PC-9 (cell line): ENCODE measurements at regions not wholly inside any gene's neighbourhood (a gene's known extent, or its start where the extent isn't known, plus 50 kb on each side); places are given as distances from the start of the nearest gene placed in this dataset.
"Not testable (repeated sequence)": the region's sequence is repeated elsewhere in the genome, so short reads cannot be mapped to it uniquely, and the experiment has no call there.

Experiments used
- BruUV-seq: library from RNA; stranded (reverse); fragments of 400-500 nt; replicated peaks from 2 replicates; lab custom pipeline; 2021; lab: Mats Ljungman, UMichigan
- CTCF ChIA-PET: fragments of 300-600 bp; sonication (Branson Sonifier 250); formaldehyde crosslinking; loops from one replicate; lab custom pipeline; 2022; ENCODE audit warnings: antibody characterized with exemption; lab: Charles Lee
- POLR2A ChIA-PET: fragments of 300-600 bp; sonication (Branson Sonifier 250); formaldehyde crosslinking; loops from one replicate; lab custom pipeline; 2022; ENCODE audit warnings: antibody characterized with exemption; ENCODE audit not compliant: unreplicated experiment; lab: Charles Lee
- DNase-seq, 2 experiments: peaks; one replicate each; pipeline versions ENCODE4 v3.0.0 to v3.0.0-alpha.2; 2015 to 2022; ENCODE audit warnings: mixed read lengths in 1 of 2
- H2AFZ ChIP-seq: fragments of 200-600 bp; sonication (generic); 2 replicates; pipeline ENCODE4 v1.8.1; 2017; ENCODE audit warnings: antibody characterized with exemption
- H3F3A ChIP-seq: fragments of 200-600 bp; sonication (generic); 2 replicates; pipeline ENCODE4 v1.8.1; 2017; ENCODE audit warnings: antibody characterized with exemption, mild to moderate bottlenecking, low read depth; ENCODE audit not compliant: insufficient read depth
- H3K27ac ChIP-seq: fragments of 200-600 bp; sonication (generic); 2 replicates; pipeline ENCODE4 v1.6.1; 2016; ENCODE audit warnings: mixed run types
- H3K27me3 ChIP-seq: fragments of 200-600 bp; sonication (generic); 2 replicates; pipeline ENCODE4 v1.6.1; 2016; ENCODE audit warnings: low read depth, mixed run types; ENCODE audit not compliant: insufficient read depth
- H3K36me3 ChIP-seq: fragments of 200-600 bp; sonication (generic); 2 replicates; pipeline ENCODE4 v1.6.1; 2016; ENCODE audit warnings: low read depth, mixed run types
- H3K4me1 ChIP-seq: fragments of 200-600 bp; sonication (generic); replicated peaks from 2 replicates; pipeline ENCODE4 v1.6.1; 2016; ENCODE audit warnings: mixed run types; ENCODE audit not compliant: insufficient read depth
- H3K4me2 ChIP-seq: fragments of 200-600 bp; sonication (generic); 2 replicates; pipeline ENCODE4 v1.6.1; 2017; ENCODE audit warnings: mixed run types
- H3K4me3 ChIP-seq: fragments of 200-600 bp; sonication (generic); 2 replicates; pipeline ENCODE4 v1.6.1; 2016; ENCODE audit warnings: mixed run types
- H3K79me2 ChIP-seq: fragments of 200-600 bp; sonication (generic); 2 replicates; pipeline ENCODE4 v1.6.1; 2017; ENCODE audit warnings: low read depth, mixed run types
- H3K9me2 ChIP-seq: fragments of 200-600 bp; sonication (generic); 2 replicates; pipeline ENCODE4 v1.8.1; 2017; ENCODE audit warnings: mild to moderate bottlenecking; ENCODE audit not compliant: insufficient read depth
- H3K9me3 ChIP-seq: fragments of 200-600 bp; sonication (generic); 2 replicates; pipeline ENCODE4 v1.8.1; 2016; ENCODE audit warnings: low read depth; ENCODE audit not compliant: insufficient read depth
- H4K20me1 ChIP-seq: fragments of 200-600 bp; sonication (generic); 2 replicates; pipeline ENCODE4 v1.8.1; 2017; ENCODE audit not compliant: insufficient read depth
- CTCF ChIP-seq: fragments of 200-600 bp; sonication (generic); conservative IDR thresholded peaks from 2 replicates; pipeline ENCODE4 v1.6.1; 2017; ENCODE audit warnings: mixed run types, antibody characterized with exemption, mild to moderate bottlenecking, moderate library complexity
- EZH2 ChIP-seq: fragments of 200-600 bp; sonication (generic); IDR thresholded peaks from 2 replicates; pipeline ENCODE4 v1.8.0; 2017; ENCODE audit warnings: antibody characterized with exemption, low read depth
- intact Hi-C: fragments of 100-400 bp; cut with micrococcal nuclease; formaldehyde crosslinking; loops from one replicate; pipeline ENCODE4 v1.10.0; 2022; ENCODE audit not compliant: unreplicated experiment

- H3K36me3 ChIP-seq, result no peaks in the 10 kb centered on the region
- H3K9me3 ChIP-seq, result no peaks in the 10 kb centered on the region
- POLR2A ChIA-PET, result no interaction called here
- no peaks in the 10 kb centered on the region for H4K20me1 ChIP-seq
- no peaks in the 10 kb centered on the region for H3F3A ChIP-seq
- intact Hi-C loops, result no loop called here
- BruUV-seq, result no TSS peak
- no peaks in the 10 kb centered on the region for H3K4me1 ChIP-seq
- no peak overlapping the region for H3K4me2 ChIP-seq
- no peak for DNase-seq
- H3K9me2 ChIP-seq, result no peaks in the 10 kb centered on the region
- H2AFZ ChIP-seq, result no peak overlapping the region
- no peaks in the 10 kb centered on the region for H3K27me3 ChIP-seq
- no peak overlapping the region for H3K4me3 ChIP-seq
- H3K27ac ChIP-seq, result no peak overlapping the region
- TF ChIP-seq CTCF, result no peak
- TF ChIP-seq EZH2, result no peak
- CTCF ChIA-PET, result no interaction called here
- no peaks in the 10 kb centered on the region for H3K79me2 ChIP-seq
These were observed 85.1 kb upstream of the VLDLR start for GRCh38 chr9:2536511-2536910.

GRCh38 chr9:2545881-2546490 is 75.6 kb upstream of the VLDLR start:
- intact Hi-C loops, result no loop called here
- Histone ChIP-seq H3K36me3 (no peaks in the 10 kb centered on the region), H3K9me3 (no peaks in the 10 kb centered on the region), H3K79me2 (no peaks in the 10 kb centered on the region), H3K27ac (no peak overlapping the region), H3F3A (no peaks in the 10 kb centered on the region), H2AFZ (no peak overlapping the region), H4K20me1 (no peaks in the 10 kb centered on the region), H3K4me1 (no peaks in the 10 kb centered on the region), H3K27me3 (no peaks in the 10 kb centered on the region), H3K9me2 (no peaks in the 10 kb centered on the region), H3K4me2 (no peak overlapping the region), H3K4me3 (no peak overlapping the region)
- TF ChIP-seq CTCF (no peak), EZH2 (no peak)
- POLR2A ChIA-PET, result no interaction called here
- CTCF ChIA-PET, result no interaction called here
- BruUV-seq, result no TSS peak
- DNase-seq, result no peak

GRCh38 chr9:2555899-2556600 is 65.5 kb upstream of the VLDLR start:
- intact Hi-C loops, result loop anchor here (5.0 kb wide), 1 partner anchor 274 kb away; no protein-coding TSS in a partner anchor
- H2AFZ ChIP-seq, H3K27me3 ChIP-seq, H3F3A ChIP-seq, H3K4me2 ChIP-seq, H3K9me3 ChIP-seq, H3K36me3 ChIP-seq, H3K4me1 ChIP-seq, H3K9me2 ChIP-seq, CTCF ChIA-PET, H4K20me1 ChIP-seq, H3K4me3 ChIP-seq, BruUV-seq, H3K27ac ChIP-seq, H3K79me2 ChIP-seq: not testable (repeated sequence)
- peak; percentile 10 to 39 for DNase-seq
- POLR2A ChIA-PET, result interaction anchor here (0.7 kb wide), 1 partner anchor 12 kb away, joined by 4 read pairs; no protein-coding TSS in a partner anchor
